Right atrium auricular region (tissue), 2 donors: ENCODE measurements at regions not wholly inside any gene's neighbourhood (a gene's known extent, or its start where the extent isn't known, plus 50 kb on each side); places are given as distances from the start of the nearest gene placed in this dataset.

Source experiments
- DNase-seq: peaks from one replicate; pipeline ENCODE4 v3.0.0-alpha.2; 2019; ENCODE audit warnings: low spot score
- H3K27ac ChIP-seq, 2 donors: fragments of 200-600 bp; sonication (generic); 1 replicate in 1 of 2; 2 replicates in 1 of 2; pipeline ENCODE4 v1.5.1; 2016 to 2019
- H3K27me3 ChIP-seq, 2 donors: fragments of 200-600 bp; sonication (generic); one replicate each; pipeline versions ENCODE4 v1.5.1 to v1.6.0; 2017 to 2019
- H3K36me3 ChIP-seq: fragments of 200-600 bp; sonication (generic); one replicate; pipeline ENCODE4 v1.5.1; 2016
- H3K4me1 ChIP-seq, 2 donors: fragments of 200-600 bp; sonication (generic); one replicate each; pipeline versions ENCODE4 v1.5.1 to v1.6.0; 2017 to 2019
- H3K4me3 ChIP-seq, 2 donors: fragments of 200-600 bp; sonication (generic); 1 replicate in 1 of 2; 2 replicates in 1 of 2; pipeline ENCODE4 v1.5.1; 2017 to 2019; ENCODE audit warnings: mild to moderate bottlenecking in 1 of 2, moderate library complexity in 1 of 2
- H3K9me3 ChIP-seq, 2 donors: fragments of 200-600 bp; sonication (generic); one replicate each; pipeline ENCODE4 v1.5.1; 2019
- TF ChIP-seq, protein P1 (sequence below), 2 donors: fragments of 200-600 bp; sonication (generic); IDR thresholded peaks; one replicate each; pipeline ENCODE4 v1.5.1; 2019; ENCODE audit warnings: antibody characterized with exemption in 2 of 2

DNA sequence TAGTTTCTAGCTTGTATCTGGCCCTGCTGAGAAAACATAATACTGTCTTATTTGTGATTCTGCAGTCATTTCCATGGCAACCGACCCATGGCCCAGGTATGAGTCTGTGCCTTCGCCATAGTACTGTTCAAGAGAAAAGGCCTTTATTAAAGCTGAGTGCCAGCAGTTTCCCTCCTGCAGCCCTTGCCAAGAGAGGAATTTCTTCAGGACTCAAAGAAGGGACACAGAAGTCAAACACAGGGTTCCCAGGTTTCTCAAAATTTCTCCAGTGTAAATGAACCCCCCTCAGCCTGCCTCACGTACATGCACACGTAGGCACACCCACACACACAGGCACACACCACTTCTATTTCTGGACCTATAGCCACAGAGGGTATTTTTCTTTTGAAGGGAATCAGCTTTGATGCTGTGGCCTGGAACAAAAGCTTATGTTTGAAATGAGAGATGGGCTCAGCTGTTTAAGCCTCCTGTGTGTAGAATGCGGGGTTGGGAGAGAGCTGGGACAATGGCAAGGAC lies 269.2 kb downstream of the PDCD6IP start:
- TF ChIP-seq, protein P1, sequence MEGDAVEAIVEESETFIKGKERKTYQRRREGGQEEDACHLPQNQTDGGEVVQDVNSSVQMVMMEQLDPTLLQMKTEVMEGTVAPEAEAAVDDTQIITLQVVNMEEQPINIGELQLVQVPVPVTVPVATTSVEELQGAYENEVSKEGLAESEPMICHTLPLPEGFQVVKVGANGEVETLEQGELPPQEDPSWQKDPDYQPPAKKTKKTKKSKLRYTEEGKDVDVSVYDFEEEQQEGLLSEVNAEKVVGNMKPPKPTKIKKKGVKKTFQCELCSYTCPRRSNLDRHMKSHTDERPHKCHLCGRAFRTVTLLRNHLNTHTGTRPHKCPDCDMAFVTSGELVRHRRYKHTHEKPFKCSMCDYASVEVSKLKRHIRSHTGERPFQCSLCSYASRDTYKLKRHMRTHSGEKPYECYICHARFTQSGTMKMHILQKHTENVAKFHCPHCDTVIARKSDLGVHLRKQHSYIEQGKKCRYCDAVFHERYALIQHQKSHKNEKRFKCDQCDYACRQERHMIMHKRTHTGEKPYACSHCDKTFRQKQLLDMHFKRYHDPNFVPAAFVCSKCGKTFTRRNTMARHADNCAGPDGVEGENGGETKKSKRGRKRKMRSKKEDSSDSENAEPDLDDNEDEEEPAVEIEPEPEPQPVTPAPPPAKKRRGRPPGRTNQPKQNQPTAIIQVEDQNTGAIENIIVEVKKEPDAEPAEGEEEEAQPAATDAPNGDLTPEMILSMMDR (IDR thresholded peaks at IDR 0.05): no peak
- Histone ChIP-seq H3K36me3 (no peaks in the 10 kb centered on the region), H3K4me3 (no peak overlapping the region), H3K4me1 (no peaks in the 10 kb centered on the region), H3K27ac (no peak overlapping the region), H3K27me3 (no peaks in the 10 kb centered on the region), H3K9me3 (peaks cover 0 to 5% of the 10 kb centered on the region in 2 donors)
- no peak for DNase-seq

DNA sequence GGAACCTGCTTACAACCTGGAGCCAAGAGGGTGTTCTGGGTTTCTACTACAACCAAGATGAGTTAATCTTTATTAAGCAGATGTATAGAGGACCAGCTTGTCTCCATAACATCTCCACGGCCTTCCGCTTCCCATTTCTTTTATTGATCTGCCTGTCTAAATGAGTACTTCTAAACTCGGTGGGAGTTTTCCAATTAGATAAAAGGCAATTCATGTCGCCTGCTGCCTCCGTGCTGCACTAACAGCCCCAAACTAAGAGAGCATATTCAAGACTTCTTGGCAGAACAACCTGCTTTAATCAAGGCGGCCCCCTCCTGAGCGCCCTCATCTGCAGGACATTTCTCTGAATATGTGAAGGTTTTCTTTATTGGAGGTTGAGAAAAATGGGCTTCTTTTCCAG lies 270.1 kb downstream of the PDCD6IP start:
- no peak overlapping the region for H3K27ac ChIP-seq

DNA sequence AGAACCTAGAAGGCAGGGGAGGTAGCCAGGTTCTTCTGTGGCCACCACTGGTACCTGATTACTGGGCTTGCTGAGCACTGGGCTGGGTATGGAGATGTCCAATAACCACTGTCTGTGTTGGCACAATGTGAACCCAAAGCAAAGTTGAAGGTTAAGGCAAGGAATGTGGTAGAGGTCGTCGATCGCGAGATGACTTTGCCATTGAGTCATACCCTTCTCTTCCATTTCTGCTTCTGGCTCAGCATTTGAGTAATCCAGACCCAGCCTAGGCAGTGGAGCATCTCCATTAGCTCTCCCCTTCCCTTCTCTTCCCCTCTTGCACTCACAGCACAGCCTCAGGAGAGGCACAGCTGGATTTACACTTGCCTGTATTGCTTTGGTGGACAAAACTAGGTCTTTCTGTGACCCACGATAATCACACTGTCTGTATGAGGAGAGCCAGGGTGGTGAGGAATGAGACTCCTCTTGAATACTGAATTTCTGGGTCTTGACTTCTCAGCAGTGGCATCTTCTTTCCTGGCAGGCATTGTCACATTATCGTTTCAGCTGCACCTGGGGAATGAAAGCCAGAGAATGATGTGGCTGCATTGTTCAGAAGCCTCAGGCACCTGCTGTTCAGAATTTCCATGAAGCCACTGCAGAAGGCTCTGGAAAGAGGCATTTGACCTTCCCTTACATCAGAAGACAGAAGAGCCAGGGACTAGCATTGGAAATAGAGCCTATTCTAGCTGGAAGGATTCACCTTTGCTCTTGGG lies 272.6 kb downstream of the PDCD6IP start:
- H3K27ac ChIP-seq: no peak overlapping the region
- no peaks in the 10 kb centered on the region for H3K4me1 ChIP-seq
- TF ChIP-seq, protein P1 (IDR thresholded peaks at IDR 0.05): no peak

More for the DNA sequence above, 270.1 kb downstream of the PDCD6IP start:
- Histone ChIP-seq H3K4me3 (no peak overlapping the region), H3K4me1 (no peaks in the 10 kb centered on the region), H3K27me3 (no peaks in the 10 kb centered on the region), H3K36me3 (no peaks in the 10 kb centered on the region), H3K9me3 (no peaks in the 10 kb centered on the region)
- TF ChIP-seq, protein P1 (IDR thresholded peaks at IDR 0.05): no peak
- DNase-seq: no peak

DNA sequence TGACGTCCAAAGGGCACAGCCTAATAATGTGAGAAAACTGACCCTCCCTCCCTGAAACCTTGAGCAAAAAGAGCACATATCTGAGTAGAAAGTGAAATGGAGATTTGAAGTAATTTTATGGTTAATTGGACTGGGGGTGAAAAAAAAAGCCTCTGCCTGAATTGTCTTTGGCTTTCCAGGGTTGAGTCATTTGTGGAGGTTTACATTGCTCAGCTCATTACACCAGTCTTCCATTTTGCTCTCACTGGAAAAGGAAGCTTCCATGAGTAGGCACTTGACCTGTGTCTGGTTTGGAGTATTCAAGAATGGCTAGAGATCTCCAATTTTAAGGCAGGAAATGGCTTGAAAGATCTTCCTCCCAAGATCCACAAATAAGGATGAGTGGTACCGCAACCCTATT lies 273.9 kb downstream of the PDCD6IP start:
- TF ChIP-seq, protein P1 (IDR thresholded peaks at IDR 0.05): no peak
- no peak overlapping the region for H3K4me3 ChIP-seq
- DNase-seq: no peak
- no peaks in the 10 kb centered on the region for H3K27me3 ChIP-seq
- no peaks in the 10 kb centered on the region for H3K36me3 ChIP-seq
- no peak overlapping the region for H3K27ac ChIP-seq
- no peaks in the 10 kb centered on the region for H3K9me3 ChIP-seq
- H3K4me1 ChIP-seq: no peaks in the 10 kb centered on the region

More for the DNA sequence above, 272.6 kb downstream of the PDCD6IP start:
- Histone ChIP-seq H3K36me3 (no peaks in the 10 kb centered on the region), H3K4me3 (no peak overlapping the region), H3K27me3 (no peaks in the 10 kb centered on the region), H3K9me3 (no peaks in the 10 kb centered on the region)
- DNase-seq: no peak

DNA sequence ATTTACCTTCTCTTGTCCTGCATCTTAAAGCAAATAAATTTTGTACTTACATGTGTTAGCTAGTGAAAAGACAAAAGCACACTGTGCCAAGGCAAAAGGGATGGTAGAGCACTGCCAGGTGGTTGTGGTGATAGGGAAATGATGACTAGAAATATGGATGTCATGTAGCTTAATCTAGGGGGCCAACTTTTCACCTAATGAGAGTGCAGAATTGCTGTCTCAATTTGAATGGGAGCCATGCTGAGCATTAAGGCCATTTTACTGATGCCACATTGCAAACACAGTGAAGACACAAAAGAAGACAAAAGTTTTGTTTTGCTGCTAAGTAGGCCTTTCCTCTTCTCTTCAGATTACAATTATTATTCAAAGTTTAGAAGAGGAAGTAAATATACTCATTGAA lies 274.7 kb downstream of the PDCD6IP start:
- Histone ChIP-seq H3K4me3 (no peak overlapping the region), H3K4me1 (no peaks in the 10 kb centered on the region), H3K27ac (no peak overlapping the region), H3K27me3 (no peaks in the 10 kb centered on the region), H3K36me3 (no peaks in the 10 kb centered on the region), H3K9me3 (no peaks in the 10 kb centered on the region)
- TF ChIP-seq, protein P1 (IDR thresholded peaks at IDR 0.05): no peak
- DNase-seq: no peak
